ENCODE measurements at regions not wholly inside any gene's neighbourhood (a gene's known extent, or its start where the extent isn't known, plus 50 kb on each side); places are given as distances from the start of the nearest gene placed in this dataset.

DNA sequence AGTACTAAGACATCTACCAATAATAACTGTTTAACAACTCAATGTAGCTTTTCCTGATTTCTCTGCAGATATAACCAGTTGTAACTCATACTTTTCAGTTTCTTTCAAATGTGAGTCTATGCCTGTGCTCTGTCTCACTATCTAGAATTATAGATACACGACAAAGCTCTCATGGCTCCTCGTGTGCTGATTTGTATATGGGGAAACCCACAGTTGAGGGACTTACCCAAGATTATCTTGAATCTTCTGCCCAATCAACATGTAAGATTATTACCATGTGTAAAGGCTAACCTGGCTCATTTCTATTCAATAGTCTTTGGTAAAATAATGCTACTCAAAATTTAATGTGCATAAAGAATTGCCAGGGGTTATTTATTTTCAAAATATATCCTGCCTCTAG lies 554.4 kb downstream of the FBXO15 start (continued):
- TF ChIP-seq, protein P1, sequence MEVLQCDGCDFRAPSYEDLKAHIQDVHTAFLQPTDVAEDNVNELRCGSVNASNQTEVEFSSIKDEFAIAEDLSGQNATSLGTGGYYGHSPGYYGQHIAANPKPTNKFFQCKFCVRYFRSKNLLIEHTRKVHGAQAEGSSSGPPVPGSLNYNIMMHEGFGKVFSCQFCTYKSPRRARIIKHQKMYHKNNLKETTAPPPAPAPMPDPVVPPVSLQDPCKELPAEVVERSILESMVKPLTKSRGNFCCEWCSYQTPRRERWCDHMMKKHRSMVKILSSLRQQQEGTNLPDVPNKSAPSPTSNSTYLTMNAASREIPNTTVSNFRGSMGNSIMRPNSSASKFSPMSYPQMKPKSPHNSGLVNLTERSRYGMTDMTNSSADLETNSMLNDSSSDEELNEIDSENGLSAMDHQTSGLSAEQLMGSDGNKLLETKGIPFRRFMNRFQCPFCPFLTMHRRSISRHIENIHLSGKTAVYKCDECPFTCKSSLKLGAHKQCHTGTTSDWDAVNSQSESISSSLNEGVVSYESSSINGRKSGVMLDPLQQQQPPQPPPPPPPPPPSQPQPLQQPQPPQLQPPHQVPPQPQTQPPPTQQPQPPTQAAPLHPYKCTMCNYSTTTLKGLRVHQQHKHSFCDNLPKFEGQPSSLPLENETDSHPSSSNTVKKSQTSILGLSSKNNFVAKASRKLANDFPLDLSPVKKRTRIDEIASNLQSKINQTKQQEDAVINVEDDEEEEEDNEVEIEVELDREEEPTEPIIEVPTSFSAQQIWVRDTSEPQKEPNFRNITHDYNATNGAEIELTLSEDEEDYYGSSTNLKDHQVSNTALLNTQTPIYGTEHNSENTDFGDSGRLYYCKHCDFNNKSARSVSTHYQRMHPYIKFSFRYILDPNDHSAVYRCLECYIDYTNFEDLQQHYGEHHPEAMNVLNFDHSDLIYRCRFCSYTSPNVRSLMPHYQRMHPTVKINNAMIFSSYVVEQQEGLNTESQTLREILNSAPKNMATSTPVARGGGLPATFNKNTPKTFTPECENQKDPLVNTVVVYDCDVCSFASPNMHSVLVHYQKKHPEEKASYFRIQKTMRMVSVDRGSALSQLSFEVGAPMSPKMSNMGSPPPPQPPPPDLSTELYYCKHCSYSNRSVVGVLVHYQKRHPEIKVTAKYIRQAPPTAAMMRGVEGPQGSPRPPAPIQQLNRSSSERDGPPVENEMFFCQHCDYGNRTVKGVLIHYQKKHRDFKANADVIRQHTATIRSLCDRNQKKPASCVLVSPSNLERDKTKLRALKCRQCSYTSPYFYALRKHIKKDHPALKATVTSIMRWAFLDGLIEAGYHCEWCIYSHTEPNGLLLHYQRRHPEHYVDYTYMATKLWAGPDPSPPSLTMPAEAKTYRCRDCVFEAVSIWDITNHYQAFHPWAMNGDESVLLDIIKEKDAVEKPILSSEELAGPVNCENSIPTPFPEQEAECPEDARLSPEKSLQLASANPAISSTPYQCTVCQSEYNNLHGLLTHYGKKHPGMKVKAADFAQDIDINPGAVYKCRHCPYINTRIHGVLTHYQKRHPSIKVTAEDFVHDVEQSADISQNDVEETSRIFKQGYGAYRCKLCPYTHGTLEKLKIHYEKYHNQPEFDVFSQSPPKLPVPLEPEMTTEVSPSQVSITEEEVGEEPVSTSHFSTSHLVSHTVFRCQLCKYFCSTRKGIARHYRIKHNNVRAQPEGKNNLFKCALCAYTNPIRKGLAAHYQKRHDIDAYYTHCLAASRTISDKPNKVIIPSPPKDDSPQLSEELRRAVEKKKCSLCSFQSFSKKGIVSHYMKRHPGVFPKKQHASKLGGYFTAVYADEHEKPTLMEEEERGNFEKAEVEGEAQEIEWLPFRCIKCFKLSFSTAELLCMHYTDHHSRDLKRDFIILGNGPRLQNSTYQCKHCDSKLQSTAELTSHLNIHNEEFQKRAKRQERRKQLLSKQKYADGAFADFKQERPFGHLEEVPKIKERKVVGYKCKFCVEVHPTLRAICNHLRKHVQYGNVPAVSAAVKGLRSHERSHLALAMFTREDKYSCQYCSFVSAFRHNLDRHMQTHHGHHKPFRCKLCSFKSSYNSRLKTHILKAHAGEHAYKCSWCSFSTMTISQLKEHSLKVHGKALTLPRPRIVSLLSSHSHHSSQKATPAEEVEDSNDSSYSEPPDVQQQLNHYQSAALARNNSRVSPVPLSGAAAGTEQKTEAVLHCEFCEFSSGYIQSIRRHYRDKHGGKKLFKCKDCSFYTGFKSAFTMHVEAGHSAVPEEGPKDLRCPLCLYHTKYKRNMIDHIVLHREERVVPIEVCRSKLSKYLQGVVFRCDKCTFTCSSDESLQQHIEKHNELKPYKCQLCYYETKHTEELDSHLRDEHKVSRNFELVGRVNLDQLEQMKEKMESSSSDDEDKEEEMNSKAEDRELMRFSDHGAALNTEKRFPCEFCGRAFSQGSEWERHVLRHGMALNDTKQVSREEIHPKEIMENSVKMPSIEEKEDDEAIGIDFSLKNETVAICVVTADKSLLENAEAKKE (CRISPR knock-in tag; IDR thresholded peaks at IDR 0.05): no peak
- TF ChIP-seq NANOG (IDR thresholded peaks at IDR 0.05; ENCODE audit: borderline replicate concordance): no peak
- TF ChIP-seq EZH2 (IDR thresholded peaks at IDR 0.05; ENCODE audit: low read depth, unreplicated experiment): no peak
- TF ChIP-seq, protein P2, sequence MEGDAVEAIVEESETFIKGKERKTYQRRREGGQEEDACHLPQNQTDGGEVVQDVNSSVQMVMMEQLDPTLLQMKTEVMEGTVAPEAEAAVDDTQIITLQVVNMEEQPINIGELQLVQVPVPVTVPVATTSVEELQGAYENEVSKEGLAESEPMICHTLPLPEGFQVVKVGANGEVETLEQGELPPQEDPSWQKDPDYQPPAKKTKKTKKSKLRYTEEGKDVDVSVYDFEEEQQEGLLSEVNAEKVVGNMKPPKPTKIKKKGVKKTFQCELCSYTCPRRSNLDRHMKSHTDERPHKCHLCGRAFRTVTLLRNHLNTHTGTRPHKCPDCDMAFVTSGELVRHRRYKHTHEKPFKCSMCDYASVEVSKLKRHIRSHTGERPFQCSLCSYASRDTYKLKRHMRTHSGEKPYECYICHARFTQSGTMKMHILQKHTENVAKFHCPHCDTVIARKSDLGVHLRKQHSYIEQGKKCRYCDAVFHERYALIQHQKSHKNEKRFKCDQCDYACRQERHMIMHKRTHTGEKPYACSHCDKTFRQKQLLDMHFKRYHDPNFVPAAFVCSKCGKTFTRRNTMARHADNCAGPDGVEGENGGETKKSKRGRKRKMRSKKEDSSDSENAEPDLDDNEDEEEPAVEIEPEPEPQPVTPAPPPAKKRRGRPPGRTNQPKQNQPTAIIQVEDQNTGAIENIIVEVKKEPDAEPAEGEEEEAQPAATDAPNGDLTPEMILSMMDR (conservative IDR thresholded peaks at IDR 0.05; ENCODE audit: low read depth in 2 of 2): no peak

DNA sequence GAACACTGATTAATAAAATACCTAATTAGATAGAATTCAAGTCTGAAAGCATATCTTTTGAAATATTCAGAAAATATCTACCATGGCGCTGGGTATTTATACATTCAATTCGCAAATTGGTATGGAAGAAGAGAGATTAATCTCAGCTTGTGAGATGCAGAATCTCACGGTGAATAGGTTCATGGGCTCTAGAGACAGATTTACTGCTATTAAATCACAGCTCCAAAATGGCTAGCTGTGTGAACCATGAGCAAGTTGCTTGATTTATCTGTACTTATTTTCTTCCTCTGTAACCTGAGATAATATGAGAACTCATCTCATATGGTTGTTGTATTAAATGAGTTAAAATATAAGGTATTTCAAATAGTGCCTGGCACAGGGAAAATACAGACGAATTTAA lies 556.7 kb downstream of the FBXO15 start:
- ATAC-seq (no peak), DNase-seq (ENCODE audit: low spot score) (no peak)
- H3K4me1 ChIP-seq (ENCODE audit: insufficient read depth): no peaks in the 10 kb centered on the region
- H4K20me1 ChIP-seq (replicated peaks; ENCODE audit: insufficient read depth): no peaks in the 10 kb centered on the region
- H3F3A ChIP-seq (replicated peaks; ENCODE audit: low read depth): no peaks in the 10 kb centered on the region
- no peaks in the 10 kb centered on the region for H3K27me3 ChIP-seq (ENCODE audit: insufficient read depth)
- Mint-ChIP-seq H3K36me3 (ENCODE audit: low read depth) (no peaks in the 10 kb centered on the region), H3K9me3 (no peaks in the 10 kb centered on the region; the same call in 2 of the 3 replicates), H3K4me3 (no peak overlapping the region), H3K4me1 (peaks cover 8% of the 10 kb centered on the region; the same call in 2 of the 3 replicates), H3K27me3 (ENCODE audit: insufficient read depth, low read depth, poor library complexity) (no peaks in the 10 kb centered on the region), H3K27ac (no peak overlapping the region)
- TF ChIP-seq JUNB (IDR thresholded peaks at IDR 0.05; ENCODE audit: unreplicated experiment) (no peak), POLR2AphosphoS5 (IDR thresholded peaks at IDR 0.05; ENCODE audit: low read depth) (no peak), CREB1 (CRISPR knock-in tag; IDR thresholded peaks at IDR 0.05; ENCODE audit: low read depth) (no peak), ZNF331 (CRISPR knock-in tag; IDR thresholded peaks at IDR 0.05; ENCODE audit: low read depth) (no peak)
- TF ChIP-seq, protein P3, sequence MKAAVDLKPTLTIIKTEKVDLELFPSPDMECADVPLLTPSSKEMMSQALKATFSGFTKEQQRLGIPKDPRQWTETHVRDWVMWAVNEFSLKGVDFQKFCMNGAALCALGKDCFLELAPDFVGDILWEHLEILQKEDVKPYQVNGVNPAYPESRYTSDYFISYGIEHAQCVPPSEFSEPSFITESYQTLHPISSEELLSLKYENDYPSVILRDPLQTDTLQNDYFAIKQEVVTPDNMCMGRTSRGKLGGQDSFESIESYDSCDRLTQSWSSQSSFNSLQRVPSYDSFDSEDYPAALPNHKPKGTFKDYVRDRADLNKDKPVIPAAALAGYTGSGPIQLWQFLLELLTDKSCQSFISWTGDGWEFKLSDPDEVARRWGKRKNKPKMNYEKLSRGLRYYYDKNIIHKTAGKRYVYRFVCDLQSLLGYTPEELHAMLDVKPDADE (IDR thresholded peaks at IDR 0.05): no peak
- no peaks in the 10 kb centered on the region for H3K36me3 ChIP-seq (ENCODE audit: insufficient read depth)
- no peaks in the 10 kb centered on the region; the same call in 1 of the 2 replicates for H3K9me2 ChIP-seq (ENCODE audit: insufficient read depth)
- no peak overlapping the region for H3K4me3 ChIP-seq
- H3K27ac ChIP-seq (ENCODE audit: low read depth): no peak overlapping the region
- no peak overlapping the region for H2AFZ ChIP-seq
- no peak overlapping the region for H3K4me2 ChIP-seq
- no peaks in the 10 kb centered on the region for H3K79me2 ChIP-seq (replicated peaks; ENCODE audit: insufficient read depth)

All from GM23338 (cell line).